CD4-positive, CD25-positive, alpha-beta regulatory T cell (primary cell): ENCODE measurements at regions not wholly inside any gene's neighbourhood (a gene's known extent, or its start where the extent isn't known, plus 50 kb on each side); places are given as distances from the start of the nearest gene placed in this dataset.

Experiments used
- ATAC-seq, 2 donors: fragments of 150-1000 bp; cut with Tn5 transposase; one replicate each; pipeline ENCODE4 v1.10.0; 2021; ENCODE audit warnings: low read depth in 2 of 2, moderate number of reproducible peaks in 2 of 2, moderate library complexity in 1 of 2
- DNase-seq, 3 donors: peaks; one replicate each; pipeline versions ENCODE4 v3.0.0 to v3.0.0-alpha.2; 2012 to 2022; ENCODE audit warnings: mixed read lengths in 1 of 3
- H3K27ac ChIP-seq: one replicate; pipeline ENCODE4 v1.7.0; 2013; ENCODE audit warnings: mild to moderate bottlenecking, low read length; ENCODE audit not compliant: insufficient read depth, poor library complexity, severe bottlenecking
- H3K27me3 ChIP-seq: one replicate; pipeline ENCODE4 v1.7.0; 2013; ENCODE audit warnings: low read length; ENCODE audit not compliant: control insufficient read depth, insufficient read depth
- H3K36me3 ChIP-seq: one replicate; pipeline ENCODE4 v1.7.0; 2013; ENCODE audit warnings: mild to moderate bottlenecking, low read length, moderate library complexity; ENCODE audit not compliant: control insufficient read depth, insufficient read depth
- H3K4me1 ChIP-seq: 2 replicates; pipeline ENCODE4 v1.7.0; 2013; ENCODE audit warnings: mild to moderate bottlenecking, low read length; ENCODE audit not compliant: insufficient read depth, control insufficient read depth, poor library complexity, severe bottlenecking
- H3K4me3 ChIP-seq: one replicate; pipeline ENCODE4 v1.7.0; 2013; ENCODE audit warnings: low read depth, mild to moderate bottlenecking, low read length, moderate library complexity
- H3K9me3 ChIP-seq, 2 experiments: 1 replicate in 1 of 2; 2 replicates in 1 of 2; pipeline ENCODE4 v1.7.0; 2013; ENCODE audit warnings: low read length in 2 of 2, mild to moderate bottlenecking in 1 of 2, moderate library complexity in 1 of 2; ENCODE audit not compliant: control insufficient read depth in 2 of 2
- H3K27ac Mint-ChIP-seq, 3 donors: one replicate each; pipeline ENCODE4 v1.8.0; 2020 to 2022; ENCODE audit warnings: mild to moderate bottlenecking in 3 of 3, mixed read lengths in 3 of 3, moderate library complexity in 2 of 3
- H3K27me3 Mint-ChIP-seq: one replicate; pipeline ENCODE4 v1.8.0; 2022; ENCODE audit warnings: mild to moderate bottlenecking, mixed read lengths
- H3K36me3 Mint-ChIP-seq: one replicate; pipeline ENCODE4 v1.8.0; 2020; ENCODE audit warnings: mixed read lengths
- H3K4me1 Mint-ChIP-seq, 4 donors: one replicate each; pipeline ENCODE4 v1.8.0; 2020 to 2022; ENCODE audit warnings: mixed read lengths in 4 of 4, mild to moderate bottlenecking in 1 of 4
- H3K4me3 Mint-ChIP-seq, 4 donors: one replicate each; pipeline ENCODE4 v1.8.0; 2020 to 2022; ENCODE audit warnings: mild to moderate bottlenecking in 4 of 4, mixed read lengths in 4 of 4, moderate library complexity in 3 of 4
- H3K9me3 Mint-ChIP-seq, 7 donors: one replicate each; pipeline ENCODE4 v1.8.0; 2020 to 2022; ENCODE audit warnings: mixed read lengths in 7 of 7, mild to moderate bottlenecking in 3 of 7, moderate library complexity in 2 of 7

DNA sequence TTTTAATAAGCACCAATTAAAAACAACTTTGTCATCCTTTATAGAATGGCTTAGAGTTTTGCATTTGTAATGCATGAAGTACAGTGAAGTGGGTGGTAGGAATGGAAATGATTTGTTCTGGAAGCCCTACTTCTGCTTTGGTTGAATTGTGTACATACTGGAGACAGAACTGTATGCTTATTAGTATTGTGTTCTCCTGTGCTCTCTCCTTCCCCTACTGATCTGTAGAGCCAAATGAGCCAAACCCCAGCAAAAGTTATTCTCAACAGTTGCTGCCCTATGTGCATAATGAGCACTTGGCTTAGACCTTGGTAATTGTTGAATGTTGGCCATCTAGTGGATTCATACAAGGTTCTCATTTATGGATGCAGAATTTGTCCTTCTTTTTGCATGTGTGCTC is 916.1 kb downstream of the GALC start:
- H3K36me3 ChIP-seq, result no peaks in the 10 kb centered on the region
- ATAC-seq (no peak), DNase-seq (no peak)
- no peaks in the 10 kb centered on the region for H3K9me3 ChIP-seq
- Mint-ChIP-seq H3K27me3 (no peaks in the 10 kb centered on the region), H3K9me3 (peaks cover 1 to 14% (median 9%) of the 10 kb centered on the region in 7 donors), H3K4me3 (no peak overlapping the region), H3K4me1 (no peaks in the 10 kb centered on the region), H3K36me3 (no peaks in the 10 kb centered on the region), H3K27ac (no peak overlapping the region)
- no peaks in the 10 kb centered on the region for H3K27me3 ChIP-seq
- no peak overlapping the region for H3K27ac ChIP-seq
- H3K4me1 ChIP-seq, result no peaks in the 10 kb centered on the region
- H3K4me3 ChIP-seq, result no peak overlapping the region

DNA sequence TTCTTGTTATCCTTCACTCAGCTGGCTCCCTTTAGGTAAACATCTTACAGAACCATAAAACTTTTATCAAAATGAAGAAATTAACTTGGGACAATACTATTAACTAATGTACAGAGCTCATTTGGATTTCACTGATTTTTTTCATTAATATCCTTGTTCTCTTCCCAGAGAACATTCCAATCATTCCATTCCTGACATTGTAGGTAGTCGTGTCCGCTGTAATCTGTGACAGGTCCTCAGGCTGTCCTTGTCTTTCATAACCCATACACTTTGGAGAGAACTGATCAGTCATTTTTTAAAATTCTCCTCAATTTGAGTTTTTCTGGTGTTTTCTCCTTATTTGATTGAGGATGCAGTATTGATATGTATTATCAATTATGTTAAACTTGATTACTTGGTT is 916.8 kb downstream of the GALC start:
- Histone ChIP-seq H3K27ac (no peak overlapping the region), H3K4me1 (no peaks in the 10 kb centered on the region), H3K4me3 (no peak overlapping the region), H3K27me3 (no peaks in the 10 kb centered on the region), H3K9me3 (no peaks in the 10 kb centered on the region), H3K36me3 (no peaks in the 10 kb centered on the region)
- H3K4me3 Mint-ChIP-seq, result no peak overlapping the region
- H3K27me3 Mint-ChIP-seq, result no peaks in the 10 kb centered on the region
- no peak for DNase-seq
- peaks cover 0 to 13% (median 7%) of the 10 kb centered on the region in 7 donors for H3K9me3 Mint-ChIP-seq
- H3K4me1 Mint-ChIP-seq, result no peaks in the 10 kb centered on the region
- H3K36me3 Mint-ChIP-seq, result no peaks in the 10 kb centered on the region
- no peak overlapping the region for H3K27ac Mint-ChIP-seq
- ATAC-seq, result no peak

DNA sequence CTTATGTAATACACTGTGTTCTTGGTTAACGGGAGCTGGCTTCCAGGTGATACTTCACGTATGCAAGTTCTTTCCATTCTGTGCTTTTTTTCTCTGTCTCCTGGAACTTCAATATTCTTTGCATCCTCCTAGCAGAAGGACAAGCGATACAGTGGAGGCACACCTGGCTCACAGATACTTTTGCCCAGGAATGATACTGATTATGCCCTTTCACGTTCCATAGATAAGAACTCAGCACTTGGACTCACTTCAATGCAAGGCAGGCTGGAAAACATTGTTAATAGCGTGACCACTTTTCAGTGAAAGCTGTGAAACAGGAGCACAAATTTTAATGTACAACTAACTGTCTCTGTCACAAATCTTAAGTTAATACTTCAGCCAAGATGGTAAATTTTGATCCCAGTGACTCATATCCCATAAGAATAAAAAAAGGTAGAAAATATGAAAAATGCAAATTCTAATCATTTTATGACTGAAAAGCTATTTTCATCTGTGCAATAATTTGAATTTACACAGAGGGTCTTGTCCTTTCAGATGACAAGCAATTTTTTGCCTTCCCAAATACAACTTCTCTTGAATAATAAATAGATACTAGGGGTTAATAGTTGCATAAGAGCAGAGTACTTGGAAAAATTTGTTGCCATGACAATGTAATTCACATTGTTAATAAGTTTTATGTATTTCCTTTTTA is 919.0 kb downstream of the GALC start:
- Mint-ChIP-seq H3K36me3 (no peaks in the 10 kb centered on the region), H3K4me1 (no peaks in the 10 kb centered on the region)

DNA sequence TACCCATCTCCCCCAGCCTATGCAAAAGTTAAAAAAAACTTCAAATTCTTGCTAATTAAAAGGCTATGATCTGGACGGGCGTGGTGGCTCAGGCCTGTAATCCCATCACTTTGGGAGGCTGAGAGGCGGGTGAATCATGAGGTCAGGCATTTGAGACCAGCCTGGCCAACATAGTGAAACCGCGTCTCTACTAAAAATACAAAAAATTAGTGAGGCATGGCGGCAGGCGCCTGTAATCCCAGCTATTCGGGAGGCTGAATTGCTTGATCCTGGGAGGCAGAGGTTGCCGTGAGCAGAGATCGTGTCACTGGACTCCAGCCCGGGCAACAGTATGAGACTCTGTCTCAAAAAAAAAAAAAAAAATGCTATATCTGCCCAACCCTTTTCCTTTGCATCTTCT is 925.4 kb downstream of the GALC start:
- Mint-ChIP-seq H3K27me3 (no peaks in the 10 kb centered on the region), H3K36me3 (no peaks in the 10 kb centered on the region), H3K4me3 (no peak overlapping the region), H3K4me1 (no peaks in the 10 kb centered on the region), H3K27ac (no peak overlapping the region), H3K9me3 (peaks cover 0 to 19% (median 3%) of the 10 kb centered on the region in 7 donors)
- no peak overlapping the region for H3K27ac ChIP-seq
- H3K36me3 ChIP-seq, result no peaks in the 10 kb centered on the region
- no peaks in the 10 kb centered on the region for H3K27me3 ChIP-seq
- no peak overlapping the region for H3K4me3 ChIP-seq
- no peaks in the 10 kb centered on the region for H3K4me1 ChIP-seq
- peaks cover 0 to 2% of the 10 kb centered on the region in 2 experiments for H3K9me3 ChIP-seq
- DNase-seq (no peak), ATAC-seq (no peak)

More for the DNA sequence above, 919.0 kb downstream of the GALC start:
- no peaks in the 10 kb centered on the region for H3K27me3 ChIP-seq
- ATAC-seq (no peak), DNase-seq (no peak)
- H3K4me1 ChIP-seq, result no peaks in the 10 kb centered on the region
- no peaks in the 10 kb centered on the region for H3K36me3 ChIP-seq
- H3K27ac ChIP-seq, result no peak overlapping the region
- Mint-ChIP-seq H3K27me3 (no peaks in the 10 kb centered on the region), H3K27ac (no peak overlapping the region), H3K9me3 (peaks cover 1 to 17% (median 3%) of the 10 kb centered on the region in 7 donors), H3K4me3 (no peak overlapping the region)
- H3K9me3 ChIP-seq, result no peaks in the 10 kb centered on the region
- no peak overlapping the region for H3K4me3 ChIP-seq

DNA sequence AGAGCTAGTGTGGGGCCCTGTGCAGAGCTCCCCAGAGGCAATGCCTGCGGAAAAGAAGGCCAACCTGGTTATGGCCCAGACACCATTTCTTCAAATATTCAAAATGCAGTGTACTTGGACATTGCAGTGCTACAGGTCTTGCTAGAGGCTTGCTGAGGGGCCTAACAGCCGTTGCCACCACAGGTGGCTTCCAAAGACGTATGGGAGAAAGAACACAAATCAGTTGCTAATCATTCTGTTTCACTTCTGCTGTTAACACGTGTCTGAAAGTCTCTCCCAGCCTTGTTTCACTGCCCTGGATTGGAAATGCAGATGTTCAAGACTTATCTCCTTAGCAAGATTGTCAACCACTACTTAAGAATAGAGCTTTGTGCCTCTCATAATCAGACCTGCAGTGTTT is 925.9 kb downstream of the GALC start:
- Mint-ChIP-seq H3K36me3 (no peaks in the 10 kb centered on the region), H3K27ac (no peak overlapping the region), H3K4me3 (no peak overlapping the region), H3K4me1 (no peaks in the 10 kb centered on the region), H3K9me3 (peaks cover 0 to 19% (median 3%) of the 10 kb centered on the region in 7 donors), H3K27me3 (no peaks in the 10 kb centered on the region)
- Histone ChIP-seq H3K27me3 (no peaks in the 10 kb centered on the region), H3K4me1 (no peaks in the 10 kb centered on the region), H3K4me3 (no peak overlapping the region), H3K27ac (no peak overlapping the region), H3K9me3 (peaks cover 0 to 2% of the 10 kb centered on the region in 2 experiments), H3K36me3 (no peaks in the 10 kb centered on the region)
- ATAC-seq (no peak), DNase-seq (no peak)

DNA sequence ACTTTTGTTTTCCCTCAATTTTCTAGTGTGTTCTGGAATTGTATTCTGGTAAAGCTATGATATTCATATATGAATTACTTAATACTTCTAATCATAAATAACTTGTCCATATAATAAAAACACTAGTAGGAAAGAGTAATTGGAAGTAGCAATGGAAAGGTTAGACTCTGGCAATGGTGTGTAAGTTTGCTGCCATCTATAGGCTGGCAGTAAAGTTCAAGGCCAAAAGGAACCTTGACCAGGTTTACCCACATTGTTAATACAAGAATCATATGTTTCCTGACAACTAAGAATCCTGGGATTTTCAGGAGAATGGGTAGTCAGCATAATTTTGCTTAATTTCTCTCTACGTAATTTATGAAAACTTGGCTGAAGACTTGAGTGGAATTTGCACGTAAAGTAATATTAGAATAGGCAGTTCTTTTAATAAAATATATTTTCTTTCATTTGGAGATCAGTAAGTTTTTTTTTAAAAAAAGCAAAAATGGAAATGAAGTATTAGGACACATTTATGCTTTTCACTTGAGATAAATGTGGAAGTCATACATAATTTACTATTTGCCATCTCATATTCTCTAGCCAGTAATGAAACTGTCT is 926.7 kb downstream of the GALC start:
- Mint-ChIP-seq H3K27ac (no peak overlapping the region), H3K36me3 (no peaks in the 10 kb centered on the region), H3K9me3 (peaks cover 0 to 22% (median 5%) of the 10 kb centered on the region in 7 donors), H3K4me3 (no peak overlapping the region), H3K4me1 (no peaks in the 10 kb centered on the region), H3K27me3 (no peaks in the 10 kb centered on the region)
- Histone ChIP-seq H3K27ac (no peak overlapping the region), H3K27me3 (no peaks in the 10 kb centered on the region), H3K4me1 (no peaks in the 10 kb centered on the region), H3K9me3 (peaks cover under 1 to 2% of the 10 kb centered on the region in 2 experiments), H3K4me3 (no peak overlapping the region), H3K36me3 (no peaks in the 10 kb centered on the region)
- DNase-seq (no peak), ATAC-seq (no peak)

DNA sequence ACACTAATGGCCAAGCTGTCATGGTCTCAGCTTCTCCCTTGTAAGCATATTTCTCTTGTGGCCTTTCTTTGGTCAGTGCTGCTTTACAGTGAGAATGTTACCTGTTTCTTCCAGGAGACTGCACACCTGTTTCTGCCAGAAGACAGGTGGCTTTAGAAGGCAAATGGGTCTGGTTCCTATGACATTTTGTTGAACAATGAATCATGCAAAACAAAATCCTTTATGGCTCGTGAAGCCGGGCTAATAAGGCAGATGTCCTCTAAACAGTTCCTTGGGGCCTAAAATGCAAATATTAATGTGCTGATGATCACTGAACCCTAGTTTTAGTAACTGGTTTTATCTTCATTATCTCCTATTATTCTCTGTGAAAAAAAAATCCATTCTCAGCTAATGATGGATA is 927.6 kb downstream of the GALC start:
- no peaks in the 10 kb centered on the region for H3K36me3 ChIP-seq
- no peaks in the 10 kb centered on the region for H3K4me1 ChIP-seq
- no peaks in the 10 kb centered on the region for H3K27me3 Mint-ChIP-seq
- H3K27ac ChIP-seq, result no peak overlapping the region
- H3K27ac Mint-ChIP-seq, result no peak overlapping the region
- H3K27me3 ChIP-seq, result no peaks in the 10 kb centered on the region
- H3K9me3 ChIP-seq, result peaks cover 2 to 4% of the 10 kb centered on the region in 2 experiments
- no peaks in the 10 kb centered on the region for H3K36me3 Mint-ChIP-seq
- H3K4me3 ChIP-seq, result no peak overlapping the region
- H3K9me3 Mint-ChIP-seq, result peaks cover 0 to 22% (median 5%) of the 10 kb centered on the region in 7 donors
- no peaks in the 10 kb centered on the region for H3K4me1 Mint-ChIP-seq
- DNase-seq (no peak), ATAC-seq (no peak)
- no peak overlapping the region for H3K4me3 Mint-ChIP-seq

DNA sequence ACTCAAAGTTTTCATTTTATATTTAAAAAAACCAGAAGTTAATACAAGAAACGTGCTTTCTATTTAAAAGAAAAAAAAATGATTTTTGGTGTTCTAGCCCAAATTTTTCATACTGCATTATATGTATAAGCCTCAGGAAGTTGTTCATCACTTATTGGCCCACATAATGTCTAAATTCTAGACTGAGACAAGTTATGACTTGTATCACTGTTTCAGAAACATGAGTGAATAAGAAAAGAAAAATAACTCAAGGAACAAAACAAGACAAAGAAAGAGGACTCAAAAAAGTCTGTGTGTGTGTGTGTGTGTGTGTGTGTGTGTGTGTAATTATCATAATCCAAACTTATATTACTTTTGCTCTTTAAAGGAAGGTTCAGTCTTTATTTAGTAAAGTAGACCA is 929.8 kb downstream of the GALC start:
- Mint-ChIP-seq H3K4me1 (no peaks in the 10 kb centered on the region), H3K4me3 (no peak overlapping the region), H3K27ac (no peak overlapping the region), H3K27me3 (no peaks in the 10 kb centered on the region), H3K9me3 (peaks cover 0 to 16% (median 5%) of the 10 kb centered on the region in 7 donors), H3K36me3 (no peaks in the 10 kb centered on the region)
- Histone ChIP-seq H3K4me1 (no peaks in the 10 kb centered on the region), H3K27ac (no peak overlapping the region), H3K36me3 (no peaks in the 10 kb centered on the region), H3K27me3 (no peaks in the 10 kb centered on the region), H3K9me3 (peaks cover 2 to 4% of the 10 kb centered on the region in 2 experiments), H3K4me3 (no peak overlapping the region)
- no peak for DNase-seq
- ATAC-seq, result no peak
